KBM-7 (cell line): ENCODE measurements at regions not wholly inside any gene's neighbourhood (a gene's known extent, or its start where the extent isn't known, plus 50 kb on each side); places are given as distances from the start of the nearest gene placed in this dataset.

Experiments
- DNase-seq: peaks from one replicate; pipeline ENCODE4 v3.0.0-alpha.2; 2015
- in situ Hi-C: fragments of 300-500 bp; cut with MboI; formaldehyde crosslinking; loops from 2 replicates; pipeline ENCODE4 v1.14.3; 2020; ENCODE audit warnings: low sequenced_read_pairs, low pct_unique_long_range_greater_than_20kb, mixed read lengths

- in situ Hi-C loops = no loop called here
- no peak for DNase-seq
Observed at GRCh38 chr13:110097013-110097412, 209.9 kb downstream of the COL4A1 start.

- no peak for DNase-seq
- in situ Hi-C loops = no loop called here
Observed at GRCh38 chr13:110092831-110093247, 214.1 kb downstream of the COL4A1 start.

GRCh38 chr13:110089815-110090214 is 217.1 kb downstream of the COL4A1 start:
- in situ Hi-C loops = no loop called here
- DNase-seq = no peak

- in situ Hi-C loops = no loop called here
- no peak for DNase-seq
Observed at GRCh38 chr13:110089100-110089499, 217.9 kb downstream of the COL4A1 start.

- no peak for DNase-seq
- in situ Hi-C loops = no loop called here
Observed at GRCh38 chr13:110073982-110074381, 233.0 kb downstream of the COL4A1 start.

- in situ Hi-C loops = no loop called here
- no peak for DNase-seq
Observed at GRCh38 chr13:110070511-110071120, 236.3 kb downstream of the COL4A1 start.

- in situ Hi-C loops = no loop called here
- DNase-seq = no peak
Observed at GRCh38 chr13:110070046-110070445, 236.9 kb downstream of the COL4A1 start.

- in situ Hi-C loops = no loop called here
- DNase-seq = no peak
Observed at GRCh38 chr13:110068176-110068473, 238.8 kb downstream of the COL4A1 start.

GRCh38 chr13:110067355-110068175 is 239.4 kb downstream of the COL4A1 start:
- no peak for DNase-seq
- in situ Hi-C loops = no loop called here

- in situ Hi-C loops = no loop called here
- no peak for DNase-seq
Observed at GRCh38 chr13:110065780-110066179, 241.2 kb downstream of the COL4A1 start.

GRCh38 chr13:110063490-110064421 is 243.2 kb downstream of the COL4A1 start:
- in situ Hi-C loops = no loop called here
- DNase-seq = no peak

- in situ Hi-C loops = no loop called here
- DNase-seq = no peak
Observed at GRCh38 chr13:110062777-110063442, 244.0 kb downstream of the COL4A1 start.

GRCh38 chr13:110062077-110062776 is 244.7 kb downstream of the COL4A1 start:
- no peak for DNase-seq
- in situ Hi-C loops = no loop called here

- DNase-seq = no peak
- in situ Hi-C loops = no loop called here
Observed at GRCh38 chr13:110061270-110061669, 245.7 kb downstream of the COL4A1 start.

GRCh38 chr13:110057052-110057451 is 249.9 kb downstream of the COL4A1 start:
- no peak for DNase-seq
- in situ Hi-C loops = no loop called here

- in situ Hi-C loops = no loop called here
- no peak for DNase-seq
Observed at GRCh38 chr13:110056640-110057039, 250.3 kb downstream of the COL4A1 start.

GRCh38 chr13:110055089-110055488 is 251.9 kb downstream of the COL4A1 start:
- in situ Hi-C loops = no loop called here
- peak; percentile 7 for DNase-seq

GRCh38 chr13:110054041-110054440 is 252.9 kb downstream of the COL4A1 start:
- in situ Hi-C loops = no loop called here

GRCh38 chr13:110047496-110047895 is 259.5 kb downstream of the COL4A1 start:
- in situ Hi-C loops = no loop called here
- peak; percentile 94 for DNase-seq

More at GRCh38 chr13:110054041-110054440, 252.9 kb downstream of the COL4A1 start:
- DNase-seq = no peak
